ENCODE measurements at regions not wholly inside any gene's neighbourhood (a gene's known extent, or its start where the extent isn't known, plus 50 kb on each side); places are given as distances from the start of the nearest gene placed in this dataset.

- TF ChIP-seq REST (IDR thresholded peaks at IDR 0.05; ENCODE audit: insufficient read depth in 1 of 2, low read depth in 2 of 2, low read length in 2 of 2) (no peak), POLR2AphosphoS5 (IDR thresholded peaks at IDR 0.05; ENCODE audit: low read depth, low read length) (no peak), TAF1 (IDR thresholded peaks at IDR 0.05; ENCODE audit: borderline replicate concordance, insufficient read depth, low read length) (no peak)
Observed at GRCh38 chr1:199932462-199932861, 95.0 kb upstream of the NR5A2 start.

DNA sequence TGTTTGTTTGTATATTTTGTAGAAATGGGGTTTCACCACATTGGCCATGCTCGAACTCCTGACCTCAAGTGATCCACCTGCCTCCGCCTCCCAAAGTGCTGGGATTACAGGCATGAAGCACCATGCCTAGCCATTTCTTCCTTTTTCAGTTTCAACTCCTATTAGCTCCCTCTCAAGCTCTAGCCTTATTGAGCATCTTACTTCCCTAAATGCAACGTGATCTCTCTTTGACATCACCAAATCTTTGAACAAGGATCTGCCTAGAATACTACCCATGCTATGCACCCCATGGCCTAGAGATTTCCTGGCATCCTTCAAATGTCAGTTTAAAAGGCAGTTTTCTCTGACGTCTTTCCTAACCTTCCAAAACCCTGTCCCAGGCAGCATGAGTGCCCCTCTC is 91.1 kb upstream of the NR5A2 start:
- TF ChIP-seq FOXP2 (optimal IDR thresholded peaks at IDR 0.05; ENCODE audit: borderline replicate concordance, extremely low read depth, extremely low read length, insufficient read depth) = no peak
- TF ChIP-seq TAF1 (IDR thresholded peaks at IDR 0.05; ENCODE audit: borderline replicate concordance, insufficient read depth, low read length) = no peak
- TF ChIP-seq SIN3A (IDR thresholded peaks at IDR 0.05; ENCODE audit: borderline replicate concordance, insufficient read depth, low read length) = no peak
- TF ChIP-seq REST (IDR thresholded peaks at IDR 0.05; ENCODE audit: insufficient read depth in 1 of 2, low read depth in 2 of 2, low read length in 2 of 2) = no peak
- TF ChIP-seq POLR2AphosphoS5 (IDR thresholded peaks at IDR 0.05; ENCODE audit: low read depth, low read length) = no peak

- no peak for TF ChIP-seq POLR2AphosphoS5 (IDR thresholded peaks at IDR 0.05; ENCODE audit: low read depth, low read length)
Observed at GRCh38 chr1:199937161-199937560, 90.3 kb upstream of the NR5A2 start.

- TF ChIP-seq FOXP2 (optimal IDR thresholded peaks at IDR 0.05; ENCODE audit: borderline replicate concordance, extremely low read depth, extremely low read length, insufficient read depth) (no peak), REST (IDR thresholded peaks at IDR 0.05; ENCODE audit: insufficient read depth in 1 of 2, low read depth in 2 of 2, low read length in 2 of 2) (no peak), TAF1 (IDR thresholded peaks at IDR 0.05; ENCODE audit: borderline replicate concordance, insufficient read depth, low read length) (no peak), SIN3A (IDR thresholded peaks at IDR 0.05; ENCODE audit: borderline replicate concordance, insufficient read depth, low read length) (no peak), POLR2AphosphoS5 (IDR thresholded peaks at IDR 0.05; ENCODE audit: low read depth, low read length) (no peak)
Observed at GRCh38 chr1:199937661-199938060, 89.8 kb upstream of the NR5A2 start.

DNA sequence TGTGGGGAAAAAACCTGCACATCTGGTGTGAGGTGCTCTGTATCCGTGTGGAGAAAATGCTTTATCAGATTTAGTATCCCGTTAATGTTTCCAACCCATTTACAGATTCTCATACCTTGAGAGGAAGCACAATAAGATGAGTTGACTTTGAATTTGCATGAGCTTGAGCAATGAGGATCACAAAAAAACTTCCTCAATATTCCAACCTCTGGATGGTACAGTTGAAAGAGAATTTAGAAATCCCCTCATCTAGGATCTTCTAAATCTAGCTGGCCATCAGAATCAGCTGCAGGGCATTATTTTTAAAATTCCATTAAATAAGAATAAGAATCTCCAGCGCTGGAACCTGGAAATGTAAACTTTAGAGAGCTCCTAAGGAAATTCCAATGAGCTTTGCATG is 82.5 kb upstream of the NR5A2 start:
- TF ChIP-seq SIN3A (IDR thresholded peaks at IDR 0.05; ENCODE audit: borderline replicate concordance, insufficient read depth, low read length) (no peak), FOXP2 (optimal IDR thresholded peaks at IDR 0.05; ENCODE audit: borderline replicate concordance, extremely low read depth, extremely low read length, insufficient read depth) (no peak), TAF1 (IDR thresholded peaks at IDR 0.05; ENCODE audit: borderline replicate concordance, insufficient read depth, low read length) (no peak), REST (IDR thresholded peaks at IDR 0.05; ENCODE audit: insufficient read depth in 1 of 2, low read depth in 2 of 2, low read length in 2 of 2) (no peak), POLR2AphosphoS5 (IDR thresholded peaks at IDR 0.05; ENCODE audit: low read depth, low read length) (no peak)

Data from PFSK-1 (cell line).